ENCODE measurements at regions not wholly inside any gene's neighbourhood (a gene's known extent, or its start where the extent isn't known, plus 50 kb on each side); places are given as distances from the start of the nearest gene placed in this dataset.
"Not testable (repeated sequence)": the region's sequence is repeated elsewhere in the genome, so short reads cannot be mapped to it uniquely, and the experiment has no call there.

- Histone ChIP-seq H3K9me3 (ENCODE audit: control insufficient read depth in 2 of 3, low read length in 3 of 3) (no peaks in the 10 kb centered on the region), H3K36me3 (ENCODE audit: control insufficient read depth in 2 of 3, insufficient read depth in 3 of 3, low read length in 3 of 3) (no peaks in the 10 kb centered on the region), H3K4me1 (ENCODE audit: control insufficient read depth in 2 of 2, insufficient read depth in 2 of 2, low read length in 2 of 2) (no peaks in the 10 kb centered on the region), H3K4me3 (ENCODE audit: low read length) (no peak overlapping the region), H3K27me3 (ENCODE audit: control insufficient read depth in 2 of 2, insufficient read depth in 2 of 2, low read length in 2 of 2) (no peaks in the 10 kb centered on the region), H3K27ac (ENCODE audit: low read depth, low read length) (no peak overlapping the region)
- Mint-ChIP-seq H3K9me3 (peaks cover 0 to 4% (median 0%) of the 10 kb centered on the region in 11 donors), H3K27ac (no peak overlapping the region), H3K4me1 (no peaks in the 10 kb centered on the region), H3K4me3 (no peak overlapping the region), H3K27me3 (peaks cover 0 to 7% (median 5%) of the 10 kb centered on the region in 5 donors), H3K36me3 (no peaks in the 10 kb centered on the region)
- no peak for ATAC-seq
- CTCF ChIA-PET = no interaction called here
- no peak for DNase-seq
- POLR2A ChIA-PET = no interaction called here
- intact Hi-C loops (cut with micrococcal nuclease) = no loop called here
These were observed 90.5 kb upstream of the MYRIP start for GRCh38 chr3:39718674-39719595.

- Histone ChIP-seq H3K36me3 (ENCODE audit: control insufficient read depth in 2 of 3, insufficient read depth in 3 of 3, low read length in 3 of 3) (no peaks in the 10 kb centered on the region), H3K27me3 (ENCODE audit: control insufficient read depth in 2 of 2, insufficient read depth in 2 of 2, low read length in 2 of 2) (no peaks in the 10 kb centered on the region), H3K4me1 (ENCODE audit: control insufficient read depth in 2 of 2, insufficient read depth in 2 of 2, low read length in 2 of 2) (no peaks in the 10 kb centered on the region), H3K4me3 (ENCODE audit: low read length) (no peak overlapping the region), H3K27ac (ENCODE audit: low read depth, low read length) (no peak overlapping the region), H3K9me3 (ENCODE audit: control insufficient read depth in 2 of 3, low read length in 3 of 3) (no peaks in the 10 kb centered on the region)
- CTCF ChIA-PET = no interaction called here
- H3K4me3 Mint-ChIP-seq = no peak overlapping the region
- no peak for DNase-seq
- no peak overlapping the region for H3K27ac Mint-ChIP-seq
- POLR2A ChIA-PET = no interaction called here
- no peaks in the 10 kb centered on the region for H3K36me3 Mint-ChIP-seq
- no peak for ATAC-seq
- H3K4me1 Mint-ChIP-seq = no peaks in the 10 kb centered on the region
- peaks cover 0 to 10% (median 0%) of the 10 kb centered on the region in 5 donors for H3K27me3 Mint-ChIP-seq
- H3K9me3 Mint-ChIP-seq = peaks cover 0 to 4% (median 0%) of the 10 kb centered on the region in 11 donors
- intact Hi-C loops (cut with micrococcal nuclease) = no loop called here
These were observed 88.3 kb upstream of the MYRIP start for GRCh38 chr3:39721076-39721475.

- no peaks in the 10 kb centered on the region for H3K4me1 ChIP-seq (ENCODE audit: control insufficient read depth in 2 of 2, insufficient read depth in 2 of 2, low read length in 2 of 2)
- H3K9me3 ChIP-seq (ENCODE audit: control insufficient read depth in 2 of 3, low read length in 3 of 3) = no peaks in the 10 kb centered on the region
- no peak overlapping the region for H3K27ac ChIP-seq (ENCODE audit: low read depth, low read length)
- Mint-ChIP-seq H3K9me3 (no peaks in the 10 kb centered on the region), H3K4me1 (no peaks in the 10 kb centered on the region), H3K27me3 (peaks cover 0 to 10% (median 0%) of the 10 kb centered on the region in 5 donors), H3K4me3 (no peak overlapping the region), H3K36me3 (no peaks in the 10 kb centered on the region), H3K27ac (no peak overlapping the region)
- H3K36me3 ChIP-seq (ENCODE audit: control insufficient read depth in 2 of 3, insufficient read depth in 3 of 3, low read length in 3 of 3) = no peaks in the 10 kb centered on the region
- POLR2A ChIA-PET = no interaction called here
- CTCF ChIA-PET = no interaction called here
- H3K4me3 ChIP-seq (ENCODE audit: low read length) = no peak overlapping the region
- DNase-seq = no peak
- intact Hi-C loops (cut with micrococcal nuclease) = no loop called here
- no peak for ATAC-seq
- no peaks in the 10 kb centered on the region for H3K27me3 ChIP-seq (ENCODE audit: control insufficient read depth in 2 of 2, insufficient read depth in 2 of 2, low read length in 2 of 2)
These were observed 85.1 kb upstream of the MYRIP start for GRCh38 chr3:39724233-39724846.

GRCh38 chr3:39725321-39725720, 84.1 kb upstream of the MYRIP start:
- H3K9me3 ChIP-seq (ENCODE audit: control insufficient read depth in 2 of 3, low read length in 3 of 3) = no peaks in the 10 kb centered on the region
- DNase-seq (no peak), ATAC-seq (no peak)
- no peaks in the 10 kb centered on the region for H3K4me1 ChIP-seq (ENCODE audit: control insufficient read depth in 2 of 2, insufficient read depth in 2 of 2, low read length in 2 of 2)
- ChIA-PET POLR2A (no interaction called here), CTCF (no interaction called here)
- H3K27ac Mint-ChIP-seq = no peak overlapping the region
- no peaks in the 10 kb centered on the region for H3K4me1 Mint-ChIP-seq
- H3K4me3 ChIP-seq (ENCODE audit: low read length) = no peak overlapping the region
- intact Hi-C loops (cut with micrococcal nuclease) = no loop called here
- no peaks in the 10 kb centered on the region for H3K36me3 Mint-ChIP-seq
- H3K4me3 Mint-ChIP-seq = no peak overlapping the region
- peaks cover 0 to 10% (median 0%) of the 10 kb centered on the region in 5 donors for H3K27me3 Mint-ChIP-seq
- H3K9me3 Mint-ChIP-seq = peaks cover 0 to 2% (median 0%) of the 10 kb centered on the region in 11 donors
- no peak overlapping the region for H3K27ac ChIP-seq (ENCODE audit: low read depth, low read length)
- H3K36me3 ChIP-seq (ENCODE audit: control insufficient read depth in 2 of 3, insufficient read depth in 3 of 3, low read length in 3 of 3) = no peaks in the 10 kb centered on the region
- H3K27me3 ChIP-seq (ENCODE audit: control insufficient read depth in 2 of 2, insufficient read depth in 2 of 2, low read length in 2 of 2) = no peaks in the 10 kb centered on the region

- Mint-ChIP-seq H3K4me1 (no peaks in the 10 kb centered on the region), H3K27me3 (peaks cover 0 to 14% (median 0%) of the 10 kb centered on the region in 5 donors), H3K36me3 (no peaks in the 10 kb centered on the region), H3K4me3 (no peak overlapping the region), H3K27ac (no peak overlapping the region), H3K9me3 (peaks cover 0 to 8% (median 0%) of the 10 kb centered on the region in 11 donors)
- ChIA-PET CTCF (no interaction called here), POLR2A (no interaction called here)
- no peaks in the 10 kb centered on the region for H3K9me3 ChIP-seq (ENCODE audit: control insufficient read depth in 2 of 3, low read length in 3 of 3)
- H3K36me3 ChIP-seq (ENCODE audit: control insufficient read depth in 2 of 3, insufficient read depth in 3 of 3, low read length in 3 of 3) = no peaks in the 10 kb centered on the region
- peak; percentile 8 for ATAC-seq
- no peaks in the 10 kb centered on the region for H3K4me1 ChIP-seq (ENCODE audit: control insufficient read depth in 2 of 2, insufficient read depth in 2 of 2, low read length in 2 of 2)
- no peak for DNase-seq
- no peak overlapping the region for H3K4me3 ChIP-seq (ENCODE audit: low read length)
- H3K27me3 ChIP-seq (ENCODE audit: control insufficient read depth in 2 of 2, insufficient read depth in 2 of 2, low read length in 2 of 2) = no peaks in the 10 kb centered on the region
- intact Hi-C loops (cut with micrococcal nuclease) = no loop called here
- no peak overlapping the region for H3K27ac ChIP-seq (ENCODE audit: low read depth, low read length)
These were observed 82.0 kb upstream of the MYRIP start for GRCh38 chr3:39727415-39727814.

GRCh38 chr3:39733804-39734203, 75.6 kb upstream of the MYRIP start:
- ChIA-PET POLR2A (no interaction called here), CTCF (no interaction called here)
- no peaks in the 10 kb centered on the region for H3K4me1 Mint-ChIP-seq
- Histone ChIP-seq H3K36me3 (ENCODE audit: control insufficient read depth in 2 of 3, insufficient read depth in 3 of 3, low read length in 3 of 3) (no peaks in the 10 kb centered on the region), H3K4me3 (ENCODE audit: low read length) (no peak overlapping the region), H3K4me1 (ENCODE audit: control insufficient read depth in 2 of 2, insufficient read depth in 2 of 2, low read length in 2 of 2) (no peaks in the 10 kb centered on the region), H3K9me3 (ENCODE audit: control insufficient read depth in 2 of 3, low read length in 3 of 3) (no peaks in the 10 kb centered on the region), H3K27me3 (ENCODE audit: control insufficient read depth in 2 of 2, insufficient read depth in 2 of 2, low read length in 2 of 2) (no peaks in the 10 kb centered on the region), H3K27ac (ENCODE audit: low read depth, low read length) (no peak overlapping the region)
- peaks cover 0 to 8% (median 0%) of the 10 kb centered on the region in 11 donors for H3K9me3 Mint-ChIP-seq
- DNase-seq (no peak), ATAC-seq (no peak)
- H3K27ac Mint-ChIP-seq = no peak overlapping the region
- peaks cover 0 to 7% (median 0%) of the 10 kb centered on the region in 5 donors for H3K27me3 Mint-ChIP-seq
- intact Hi-C loops (cut with micrococcal nuclease) = no loop called here
- H3K4me3 Mint-ChIP-seq = no peak overlapping the region
- H3K36me3 Mint-ChIP-seq = no peaks in the 10 kb centered on the region

- H3K27ac ChIP-seq (ENCODE audit: low read depth, low read length); H3K27ac Mint-ChIP-seq; intact Hi-C loops (cut with micrococcal nuclease); H3K4me3 Mint-ChIP-seq; CTCF ChIA-PET; H3K36me3 ChIP-seq (ENCODE audit: control insufficient read depth in 2 of 3, insufficient read depth in 3 of 3, low read length in 3 of 3); DNase-seq; H3K27me3 ChIP-seq (ENCODE audit: control insufficient read depth in 2 of 2, insufficient read depth in 2 of 2, low read length in 2 of 2); H3K9me3 ChIP-seq (ENCODE audit: control insufficient read depth in 2 of 3, low read length in 3 of 3); ATAC-seq; H3K4me1 Mint-ChIP-seq; H3K36me3 Mint-ChIP-seq; H3K4me3 ChIP-seq (ENCODE audit: low read length); H3K4me1 ChIP-seq (ENCODE audit: control insufficient read depth in 2 of 2, insufficient read depth in 2 of 2, low read length in 2 of 2); POLR2A ChIA-PET: not testable (repeated sequence)
- Mint-ChIP-seq H3K9me3 (peaks cover 0 to 17% (median 7%) of the 10 kb centered on the region in 11 donors), H3K27me3 (peaks cover 0 to 24% (median 7%) of the 10 kb centered on the region in 5 donors)
These were observed 69.8 kb upstream of the MYRIP start for GRCh38 chr3:39739658-39740057.

All from naive thymus-derived CD4-positive, alpha-beta T cell (primary cell).